ENCODE measurements at regions not wholly inside any gene's neighbourhood (a gene's known extent, or its start where the extent isn't known, plus 50 kb on each side); places are given as distances from the start of the nearest gene placed in this dataset.

GRCh38 chr18:76275727-76276313 lies 219.2 kb downstream of the ZNF516 start:
- TF ChIP-seq CTCF (IDR thresholded peaks at IDR 0.05) (no peak), POLR2AphosphoS5 (IDR thresholded peaks at IDR 0.05) (no peak), POLR2A (IDR thresholded peaks at IDR 0.05; ENCODE audit: low read depth) (no peak)
